IMR-90 (cell line): ENCODE measurements at regions not wholly inside any gene's neighbourhood (a gene's known extent, or its start where the extent isn't known, plus 50 kb on each side); places are given as distances from the start of the nearest gene placed in this dataset.

Experiments
- ATAC-seq: fragments of 200-7000 bp; cut with Tn5 transposase; 2 replicates; pipeline ENCODE4 v1.9.1; 2020; ENCODE audit warnings: low read depth, mild to moderate bottlenecking, moderate library complexity
- BruUV-seq: library from RNA; stranded (reverse); fragments of 400-500 nt; replicated peaks from 2 replicates; lab custom pipeline; 2021; lab: Mats Ljungman, UMichigan
- CTCF ChIA-PET: fragments of 300-600 bp; formaldehyde crosslinking; extraction: SDS; loops from one replicate; lab custom pipeline; 2021; ENCODE audit warnings: antibody characterized with exemption; lab: Yijun Ruan, JAX
- POLR2A ChIA-PET: fragments of 300-600 bp; sonication (Branson Sonifier 250); formaldehyde crosslinking; loops from one replicate; lab custom pipeline; 2022; ENCODE audit warnings: antibody characterized with exemption; ENCODE audit not compliant: unreplicated experiment; lab: Charles Lee
- DNase-seq: peaks from one replicate; pipeline ENCODE4 v3.0.0; 2013
- H2AFZ ChIP-seq: replicated peaks from 2 replicates; pipeline ENCODE3; 2013; ENCODE audit warnings: low read length, mild to moderate bottlenecking; ENCODE audit not compliant: poor library complexity
- H2AK5ac ChIP-seq: 2 replicates; pipeline ENCODE4 v1.6.1; 2013; ENCODE audit warnings: low read depth, low read length, inconsistent platforms
- H2AK9ac ChIP-seq: replicated peaks from 2 replicates; pipeline ENCODE3; 2013; ENCODE audit warnings: mild to moderate bottlenecking, low read depth, low read length, moderate library complexity; ENCODE audit not compliant: poor library complexity
- H2BK120ac ChIP-seq: 2 replicates; pipeline ENCODE4 v1.6.1; 2013; ENCODE audit warnings: low read depth, low read length, inconsistent platforms
- H2BK15ac ChIP-seq: 3 replicates; pipeline ENCODE4 v1.6.1; 2013; ENCODE audit warnings: low read depth, low read length, inconsistent platforms
- H2BK20ac ChIP-seq: 2 replicates; pipeline ENCODE4 v1.6.1; 2013; ENCODE audit warnings: low read depth, mild to moderate bottlenecking, inconsistent platforms, low read length, moderate library complexity
- H2BK5ac ChIP-seq: 2 replicates; pipeline ENCODE4 v1.6.1; 2013; ENCODE audit warnings: mild to moderate bottlenecking, low read depth, low read length, inconsistent platforms; ENCODE audit not compliant: poor library complexity, severe bottlenecking
- H3K14ac ChIP-seq: replicated peaks from 2 replicates; pipeline ENCODE4 v1.6.1; 2013; ENCODE audit warnings: low read depth, low read length, inconsistent platforms
- H3K18ac ChIP-seq: 2 replicates; pipeline ENCODE4 v1.6.1; 2013; ENCODE audit warnings: low read depth, low read length, control low read depth
- H3K23ac ChIP-seq: 2 replicates; pipeline ENCODE4 v1.6.1; 2013; ENCODE audit warnings: low read depth, low read length, inconsistent platforms
- H3K27ac ChIP-seq: 2 replicates; pipeline ENCODE4 v1.5.1; 2013; ENCODE audit warnings: mild to moderate bottlenecking, control low read depth, low read length; ENCODE audit not compliant: insufficient read depth
- H3K27me3 ChIP-seq: 2 replicates; pipeline ENCODE4 v1.6.1; 2013; ENCODE audit warnings: low read length; ENCODE audit not compliant: control insufficient read depth, insufficient read depth
- H3K36me3 ChIP-seq: 2 replicates; pipeline ENCODE4 v1.6.1; 2013; ENCODE audit warnings: low read length, mixed read lengths; ENCODE audit not compliant: control insufficient read depth, insufficient read depth
- H3K4ac ChIP-seq: 2 replicates; pipeline ENCODE4 v1.6.1; 2013; ENCODE audit warnings: low read depth, low read length, inconsistent platforms
- H3K4me1 ChIP-seq: 2 replicates; pipeline ENCODE4 v1.6.1; 2013; ENCODE audit warnings: low read length, mixed read lengths; ENCODE audit not compliant: control insufficient read depth, insufficient read depth
- H3K4me2 ChIP-seq: 2 replicates; pipeline ENCODE4 v1.6.1; 2013; ENCODE audit warnings: low read depth, mild to moderate bottlenecking, control low read depth, low read length, moderate library complexity
- H3K4me3 ChIP-seq: 2 replicates; pipeline ENCODE4 v1.5.1; 2013; ENCODE audit warnings: low read depth, mild to moderate bottlenecking, control low read depth, low read length, moderate library complexity; ENCODE audit not compliant: insufficient read depth
- H3K56ac ChIP-seq: 2 replicates; pipeline ENCODE4 v1.6.1; 2013; ENCODE audit warnings: low read length, inconsistent platforms; ENCODE audit not compliant: insufficient read depth; ENCODE audit errors: extremely low read depth
- H3K79me1 ChIP-seq, 2 experiments: 2 replicates each; pipeline ENCODE4 v1.6.1; 2013; ENCODE audit warnings: low read length in 2 of 2, inconsistent platforms in 1 of 2, low read depth in 1 of 2
- H3K9ac ChIP-seq: 2 replicates; pipeline ENCODE4 v1.6.1; 2013; ENCODE audit warnings: low read depth, low read length, control low read depth
- H3K9me1 ChIP-seq: 2 replicates; pipeline ENCODE4 v1.6.1; 2013; ENCODE audit warnings: low read length, inconsistent platforms; ENCODE audit not compliant: insufficient read depth
- H3K9me3 ChIP-seq: 2 replicates; pipeline ENCODE4 v1.6.1; 2013; ENCODE audit warnings: low read length; ENCODE audit not compliant: control insufficient read depth, insufficient read depth
- H4K20me1 ChIP-seq: 2 replicates; pipeline ENCODE4 v1.6.1; 2013; ENCODE audit warnings: low read length, inconsistent platforms; ENCODE audit not compliant: insufficient read depth
- H4K5ac ChIP-seq: 2 replicates; pipeline ENCODE4 v1.6.1; 2013; ENCODE audit warnings: mild to moderate bottlenecking, low read depth, low read length, control low read depth
- H4K8ac ChIP-seq, 2 experiments: 2 replicates each; pipeline ENCODE4 v1.6.1; 2013; ENCODE audit warnings: low read depth in 2 of 2, low read length in 2 of 2, control low read depth in 1 of 2, inconsistent platforms in 1 of 2
- H4K91ac ChIP-seq: 2 replicates; pipeline ENCODE4 v1.6.1; 2013; ENCODE audit warnings: low read depth, low read length, inconsistent platforms; ENCODE audit not compliant: insufficient read depth
- BHLHE40 ChIP-seq: fragments of 150-350 bp; IDR thresholded peaks from 2 replicates; pipeline ENCODE4 v1.6.1; 2016; ENCODE audit warnings: mild to moderate bottlenecking, low read depth, low read length
- CEBPB ChIP-seq: IDR thresholded peaks from 2 replicates; pipeline ENCODE4 v1.6.1; 2012; ENCODE audit warnings: low read depth, low read length, improper control_type of control experiment
- CHD1 ChIP-seq: IDR thresholded peaks from 2 replicates; pipeline ENCODE4 v1.6.1; 2012; ENCODE audit warnings: low read depth, low read length, improper control_type of control experiment
- FOS ChIP-seq: fragments of 150-350 bp; IDR thresholded peaks from 2 replicates; pipeline ENCODE4 v1.6.1; 2016; ENCODE audit warnings: low read depth, low read length
- MAFK ChIP-seq: IDR thresholded peaks from 2 replicates; pipeline ENCODE4 v1.6.1; 2012; ENCODE audit warnings: low read depth, low read length, improper control_type of control experiment
- MAZ ChIP-seq: IDR thresholded peaks from 2 replicates; pipeline ENCODE4 v1.6.1; 2012; ENCODE audit warnings: low read depth, mild to moderate bottlenecking, low read length, improper control_type of control experiment, moderate library complexity, borderline replicate concordance
- MXI1 ChIP-seq: IDR thresholded peaks from 2 replicates; pipeline ENCODE4 v1.6.1; 2012; ENCODE audit warnings: low read depth, mild to moderate bottlenecking, low read length, moderate library complexity, borderline replicate concordance
- NFE2L2 ChIP-seq: fragments of 150-350 bp; IDR thresholded peaks from 2 replicates; pipeline ENCODE4 v1.6.1; 2016; ENCODE audit warnings: low read depth, mild to moderate bottlenecking, low read length
- POLR2A ChIP-seq: IDR thresholded peaks from 2 replicates; pipeline ENCODE4 v1.6.1; 2012; ENCODE audit warnings: mild to moderate bottlenecking, low read depth, low read length
- RAD21 ChIP-seq: IDR thresholded peaks from 2 replicates; pipeline ENCODE4 v1.6.1; 2012; ENCODE audit warnings: low read length, improper control_type of control experiment
- RCOR1 ChIP-seq: IDR thresholded peaks from 2 replicates; pipeline ENCODE4 v1.6.1; 2012; ENCODE audit warnings: mild to moderate bottlenecking, low read length, improper control_type of control experiment; ENCODE audit not compliant: insufficient replicate concordance
- RFX5 ChIP-seq: IDR thresholded peaks from 2 replicates; pipeline ENCODE4 v1.8.0; 2012; ENCODE audit warnings: low read depth, mild to moderate bottlenecking, low read length, moderate library complexity
- SMC3 ChIP-seq: fragments of 150-350 bp; IDR thresholded peaks from 2 replicates; pipeline ENCODE4 v1.6.1; 2016; ENCODE audit warnings: low read depth, mild to moderate bottlenecking, antibody characterized with exemption, low read length, moderate library complexity
- WGBS, 2 experiments: methylation state at CpG; one replicate each; pipeline versions ENCODE4 v1.1.5 to v1.1.7; 2013; ENCODE audit warnings: missing lambda C conversion rate in 2 of 2; ENCODE audit not compliant: insufficient read length in 1 of 2; ENCODE audit errors: extremely low coverage in 2 of 2; 5-methylcytosine and 5-hydroxymethylcytosine counted together
- dilution Hi-C: fragments of 300-500 bp; cut with HindIII; formaldehyde crosslinking; loops from one replicate; pipeline ENCODE4 v1.14.3; 2018; ENCODE audit warnings: low sequenced_read_pairs; ENCODE audit not compliant: unreplicated experiment
- in situ Hi-C: fragments of 300-500 bp; cut with MboI; formaldehyde crosslinking; loops from 3 replicates; pipeline ENCODE4 v1.14.3; 2019; ENCODE audit warnings: low sequenced_read_pairs, inconsistent platforms, mixed read lengths
- intact Hi-C: fragments of 100-400 bp; cut with micrococcal nuclease; formaldehyde crosslinking; loops from 2 replicates; pipeline ENCODE4 v1.10.0; 2022
- TF ChIP-seq, protein P1 (sequence below): fragments of 150-350 bp; IDR thresholded peaks from 2 replicates; pipeline ENCODE4 v1.6.1; 2017; ENCODE audit warnings: mild to moderate bottlenecking, antibody characterized with exemption, low read length, low read depth
- TF ChIP-seq, protein P2 (sequence below): conservative IDR thresholded peaks from 2 replicates; pipeline ENCODE4 v1.5.1; 2012; ENCODE audit warnings: mild to moderate bottlenecking, low read depth, low read length, improper control_type of control experiment
- TF ChIP-seq, protein P3 (sequence below): fragments of 150-350 bp; IDR thresholded peaks from 2 replicates; pipeline ENCODE4 v1.6.1; 2016; ENCODE audit warnings: low read depth, mild to moderate bottlenecking, low read length, moderate library complexity, borderline replicate concordance

DNA sequence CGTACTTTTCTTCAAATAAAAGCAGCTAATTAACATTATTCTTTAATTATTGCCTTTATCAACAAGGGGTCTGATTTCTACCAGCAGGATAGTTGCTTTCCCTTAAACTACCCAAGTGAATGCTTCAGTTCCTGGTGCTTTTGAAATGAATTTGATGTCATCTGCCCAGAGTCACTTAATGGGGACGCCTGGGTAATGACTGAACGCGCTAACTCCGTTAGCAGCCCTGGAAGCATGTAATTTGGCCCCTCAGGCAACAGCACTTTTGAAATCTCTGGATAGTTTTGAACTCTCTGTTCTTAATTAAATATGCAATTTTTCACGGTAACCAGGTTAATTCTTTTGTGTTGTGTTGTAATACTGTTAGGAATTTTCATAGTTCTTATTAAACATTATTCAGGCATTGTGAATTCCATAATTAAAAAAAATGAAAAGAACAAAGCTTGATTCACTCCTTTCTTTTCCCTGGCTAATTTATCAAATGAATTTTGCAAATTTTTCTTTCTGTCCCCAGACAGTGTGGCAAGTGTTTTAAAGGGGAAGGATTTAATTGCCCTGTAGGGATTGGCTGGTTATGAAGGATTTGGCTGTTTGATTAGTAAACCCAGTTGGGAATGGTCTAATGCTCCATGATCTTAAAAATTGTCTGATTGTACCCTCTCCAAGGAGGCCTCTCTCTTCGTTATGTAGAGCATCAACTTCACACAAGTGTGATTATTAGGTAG, 137.5 kb upstream of the MYL2 start:
- H2AK5ac ChIP-seq = no peak overlapping the region
- no peak overlapping the region for H3K4ac ChIP-seq
- no peaks in the 10 kb centered on the region for H4K20me1 ChIP-seq
- H3K27me3 ChIP-seq = no peaks in the 10 kb centered on the region; the same call in 1 of the 2 replicates
- H3K9ac ChIP-seq = no peak overlapping the region
- H3K27ac ChIP-seq = no peak overlapping the region
- H3K4me2 ChIP-seq = no peak overlapping the region
- no peaks in the 10 kb centered on the region for H3K36me3 ChIP-seq
- H3K14ac ChIP-seq = no peak overlapping the region
- H3K18ac ChIP-seq = no peak overlapping the region
- no peak overlapping the region for H4K91ac ChIP-seq
- ATAC-seq (no peak), DNase-seq (no peak)
- intact Hi-C loops = no loop called here
- H3K23ac ChIP-seq = no peak overlapping the region
- no peak overlapping the region for H2AFZ ChIP-seq
- in situ Hi-C loops = no loop called here
- POLR2A ChIA-PET = no interaction called here
- WGBS, 2 experiments = no CpG with 5 or more reads among the region's 7 CpGs
- no peak overlapping the region for H2BK20ac ChIP-seq
- H3K56ac ChIP-seq = no peak overlapping the region
- CTCF ChIA-PET = no interaction called here
- no peak overlapping the region for H2AK9ac ChIP-seq
- BruUV-seq = no TSS peak
- no peak overlapping the region for H2BK5ac ChIP-seq
- TF ChIP-seq RAD21 (no peak), BHLHE40 (no peak), CHD1 (no peak), MXI1 (no peak), RFX5 (no peak), SMC3 (no peak), POLR2A (no peak), RCOR1 (no peak), NFE2L2 (no peak), CEBPB (no peak), FOS (no peak), MAFK (no peak), MAZ (no peak)
- TF ChIP-seq, protein P1, sequence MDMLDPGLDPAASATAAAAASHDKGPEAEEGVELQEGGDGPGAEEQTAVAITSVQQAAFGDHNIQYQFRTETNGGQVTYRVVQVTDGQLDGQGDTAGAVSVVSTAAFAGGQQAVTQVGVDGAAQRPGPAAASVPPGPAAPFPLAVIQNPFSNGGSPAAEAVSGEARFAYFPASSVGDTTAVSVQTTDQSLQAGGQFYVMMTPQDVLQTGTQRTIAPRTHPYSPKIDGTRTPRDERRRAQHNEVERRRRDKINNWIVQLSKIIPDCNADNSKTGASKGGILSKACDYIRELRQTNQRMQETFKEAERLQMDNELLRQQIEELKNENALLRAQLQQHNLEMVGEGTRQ = no peak
- TF ChIP-seq, protein P2, sequence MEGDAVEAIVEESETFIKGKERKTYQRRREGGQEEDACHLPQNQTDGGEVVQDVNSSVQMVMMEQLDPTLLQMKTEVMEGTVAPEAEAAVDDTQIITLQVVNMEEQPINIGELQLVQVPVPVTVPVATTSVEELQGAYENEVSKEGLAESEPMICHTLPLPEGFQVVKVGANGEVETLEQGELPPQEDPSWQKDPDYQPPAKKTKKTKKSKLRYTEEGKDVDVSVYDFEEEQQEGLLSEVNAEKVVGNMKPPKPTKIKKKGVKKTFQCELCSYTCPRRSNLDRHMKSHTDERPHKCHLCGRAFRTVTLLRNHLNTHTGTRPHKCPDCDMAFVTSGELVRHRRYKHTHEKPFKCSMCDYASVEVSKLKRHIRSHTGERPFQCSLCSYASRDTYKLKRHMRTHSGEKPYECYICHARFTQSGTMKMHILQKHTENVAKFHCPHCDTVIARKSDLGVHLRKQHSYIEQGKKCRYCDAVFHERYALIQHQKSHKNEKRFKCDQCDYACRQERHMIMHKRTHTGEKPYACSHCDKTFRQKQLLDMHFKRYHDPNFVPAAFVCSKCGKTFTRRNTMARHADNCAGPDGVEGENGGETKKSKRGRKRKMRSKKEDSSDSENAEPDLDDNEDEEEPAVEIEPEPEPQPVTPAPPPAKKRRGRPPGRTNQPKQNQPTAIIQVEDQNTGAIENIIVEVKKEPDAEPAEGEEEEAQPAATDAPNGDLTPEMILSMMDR = no peak
- TF ChIP-seq, protein P3, sequence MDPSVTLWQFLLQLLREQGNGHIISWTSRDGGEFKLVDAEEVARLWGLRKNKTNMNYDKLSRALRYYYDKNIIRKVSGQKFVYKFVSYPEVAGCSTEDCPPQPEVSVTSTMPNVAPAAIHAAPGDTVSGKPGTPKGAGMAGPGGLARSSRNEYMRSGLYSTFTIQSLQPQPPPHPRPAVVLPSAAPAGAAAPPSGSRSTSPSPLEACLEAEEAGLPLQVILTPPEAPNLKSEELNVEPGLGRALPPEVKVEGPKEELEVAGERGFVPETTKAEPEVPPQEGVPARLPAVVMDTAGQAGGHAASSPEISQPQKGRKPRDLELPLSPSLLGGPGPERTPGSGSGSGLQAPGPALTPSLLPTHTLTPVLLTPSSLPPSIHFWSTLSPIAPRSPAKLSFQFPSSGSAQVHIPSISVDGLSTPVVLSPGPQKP = no peak
- no peak overlapping the region for H2BK15ac ChIP-seq
- H3K4me3 ChIP-seq = no peak overlapping the region
- H3K4me1 ChIP-seq = no peaks in the 10 kb centered on the region
- no peak overlapping the region for H4K8ac ChIP-seq
- H2BK120ac ChIP-seq = no peak overlapping the region
- no peaks in the 10 kb centered on the region for H3K79me1 ChIP-seq
- no peaks in the 10 kb centered on the region for H3K9me3 ChIP-seq
- no peak overlapping the region for H4K5ac ChIP-seq
- dilution Hi-C loops = no loop called here
- H3K9me1 ChIP-seq = no peaks in the 10 kb centered on the region
